ENCODE measurements at regions not wholly inside any gene's neighbourhood (a gene's known extent, or its start where the extent isn't known, plus 50 kb on each side); places are given as distances from the start of the nearest gene placed in this dataset.

- ATAC-seq (peak; percentile 84), DNase-seq (ENCODE audit: low spot score) (peak; percentile 86)
- Mint-ChIP-seq H3K4me1 (no peaks in the 10 kb centered on the region; the same call in 1 of the 2 replicates), H3K36me3 (no peaks in the 10 kb centered on the region), H3K27me3 (ENCODE audit: low read depth) (peaks cover 10% of the 10 kb centered on the region), H3K27ac (no peak overlapping the region), H3K4me3 (no peak overlapping the region), H3K9me3 (peaks cover 13% of the 10 kb centered on the region)
- POLR2A ChIA-PET = interaction anchor here (0.9 kb wide), 1 partner anchor 13 kb away, joined by 6 read pairs; no protein-coding TSS in a partner anchor
- CTCF ChIA-PET = interaction anchor here (0.7 to 2.4 kb wide), 6 partner anchors 10 to 583 kb away, joined by 3 to 8 read pairs (median 4); no protein-coding TSS in a partner anchor
- peak; percentile 48; the same call in 1 of the 2 replicates for TF ChIP-seq ETV6 (CRISPR knock-in tag; IDR thresholded peaks at IDR 0.05)
- TF ChIP-seq MYBL2 (CRISPR knock-in tag; IDR thresholded peaks at IDR 0.05) = peak; percentile 66; the same call in 1 of the 2 replicates
- no peak for TF ChIP-seq ERG (CRISPR knock-in tag; IDR thresholded peaks at IDR 0.05)
- peak; percentile 75; the same call in 1 of the 2 replicates for TF ChIP-seq TCF7 (CRISPR knock-in tag; IDR thresholded peaks at IDR 0.05; ENCODE audit: low read depth)
- peak; percentile 92 for TF ChIP-seq FOXP4 (CRISPR knock-in tag; IDR thresholded peaks at IDR 0.05)
- TF ChIP-seq OVOL2 (CRISPR knock-in tag; IDR thresholded peaks at IDR 0.05; ENCODE audit: borderline replicate concordance) = no peak
- TF ChIP-seq GABPB1 (CRISPR knock-in tag; IDR thresholded peaks at IDR 0.05) = peak; percentile 75
- TF ChIP-seq, protein P1, sequence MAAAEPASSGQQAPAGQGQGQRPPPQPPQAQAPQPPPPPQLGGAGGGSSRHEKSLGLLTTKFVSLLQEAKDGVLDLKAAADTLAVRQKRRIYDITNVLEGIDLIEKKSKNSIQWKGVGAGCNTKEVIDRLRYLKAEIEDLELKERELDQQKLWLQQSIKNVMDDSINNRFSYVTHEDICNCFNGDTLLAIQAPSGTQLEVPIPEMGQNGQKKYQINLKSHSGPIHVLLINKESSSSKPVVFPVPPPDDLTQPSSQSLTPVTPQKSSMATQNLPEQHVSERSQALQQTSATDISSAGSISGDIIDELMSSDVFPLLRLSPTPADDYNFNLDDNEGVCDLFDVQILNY (CRISPR knock-in tag; IDR thresholded peaks at IDR 0.05) = no peak
- TF ChIP-seq HMGXB4 (CRISPR knock-in tag; IDR thresholded peaks at IDR 0.05) = no peak
- 0 out of 2 replicates have a peak, but pooled peaks have one; percentile 39 for TF ChIP-seq ZNF317 (CRISPR knock-in tag; IDR thresholded peaks at IDR 0.05; ENCODE audit: borderline replicate concordance, low read depth)
- TF ChIP-seq, protein P2, sequence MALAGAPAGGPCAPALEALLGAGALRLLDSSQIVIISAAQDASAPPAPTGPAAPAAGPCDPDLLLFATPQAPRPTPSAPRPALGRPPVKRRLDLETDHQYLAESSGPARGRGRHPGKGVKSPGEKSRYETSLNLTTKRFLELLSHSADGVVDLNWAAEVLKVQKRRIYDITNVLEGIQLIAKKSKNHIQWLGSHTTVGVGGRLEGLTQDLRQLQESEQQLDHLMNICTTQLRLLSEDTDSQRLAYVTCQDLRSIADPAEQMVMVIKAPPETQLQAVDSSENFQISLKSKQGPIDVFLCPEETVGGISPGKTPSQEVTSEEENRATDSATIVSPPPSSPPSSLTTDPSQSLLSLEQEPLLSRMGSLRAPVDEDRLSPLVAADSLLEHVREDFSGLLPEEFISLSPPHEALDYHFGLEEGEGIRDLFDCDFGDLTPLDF (CRISPR knock-in tag; IDR thresholded peaks at IDR 0.05) = 0 out of 2 replicates have a peak, but pooled peaks have one; percentile 66
- TF ChIP-seq, protein P3, sequence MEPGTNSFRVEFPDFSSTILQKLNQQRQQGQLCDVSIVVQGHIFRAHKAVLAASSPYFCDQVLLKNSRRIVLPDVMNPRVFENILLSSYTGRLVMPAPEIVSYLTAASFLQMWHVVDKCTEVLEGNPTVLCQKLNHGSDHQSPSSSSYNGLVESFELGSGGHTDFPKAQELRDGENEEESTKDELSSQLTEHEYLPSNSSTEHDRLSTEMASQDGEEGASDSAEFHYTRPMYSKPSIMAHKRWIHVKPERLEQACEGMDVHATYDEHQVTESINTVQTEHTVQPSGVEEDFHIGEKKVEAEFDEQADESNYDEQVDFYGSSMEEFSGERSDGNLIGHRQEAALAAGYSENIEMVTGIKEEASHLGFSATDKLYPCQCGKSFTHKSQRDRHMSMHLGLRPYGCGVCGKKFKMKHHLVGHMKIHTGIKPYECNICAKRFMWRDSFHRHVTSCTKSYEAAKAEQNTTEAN (CRISPR knock-in tag; IDR thresholded peaks at IDR 0.05) = peak; percentile 77; the same call in 1 of the 2 replicates
- TF ChIP-seq, protein P4, sequence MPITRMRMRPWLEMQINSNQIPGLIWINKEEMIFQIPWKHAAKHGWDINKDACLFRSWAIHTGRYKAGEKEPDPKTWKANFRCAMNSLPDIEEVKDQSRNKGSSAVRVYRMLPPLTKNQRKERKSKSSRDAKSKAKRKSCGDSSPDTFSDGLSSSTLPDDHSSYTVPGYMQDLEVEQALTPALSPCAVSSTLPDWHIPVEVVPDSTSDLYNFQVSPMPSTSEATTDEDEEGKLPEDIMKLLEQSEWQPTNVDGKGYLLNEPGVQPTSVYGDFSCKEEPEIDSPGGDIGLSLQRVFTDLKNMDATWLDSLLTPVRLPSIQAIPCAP (CRISPR knock-in tag; IDR thresholded peaks at IDR 0.05) = 0 out of 2 replicates have a peak, but pooled peaks have one; percentile 52
- TF ChIP-seq, protein P5, sequence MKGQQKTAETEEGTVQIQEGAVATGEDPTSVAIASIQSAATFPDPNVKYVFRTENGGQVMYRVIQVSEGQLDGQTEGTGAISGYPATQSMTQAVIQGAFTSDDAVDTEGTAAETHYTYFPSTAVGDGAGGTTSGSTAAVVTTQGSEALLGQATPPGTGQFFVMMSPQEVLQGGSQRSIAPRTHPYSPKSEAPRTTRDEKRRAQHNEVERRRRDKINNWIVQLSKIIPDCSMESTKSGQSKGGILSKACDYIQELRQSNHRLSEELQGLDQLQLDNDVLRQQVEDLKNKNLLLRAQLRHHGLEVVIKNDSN (CRISPR knock-in tag; IDR thresholded peaks at IDR 0.05) = peak; percentile 72; the same call in 1 of the 2 replicates
- TF ChIP-seq PREB (CRISPR knock-in tag; IDR thresholded peaks at IDR 0.05; ENCODE audit: borderline replicate concordance) = 0 out of 2 replicates have a peak, but pooled peaks have one; percentile 73
- TF ChIP-seq CREB1 (CRISPR knock-in tag; IDR thresholded peaks at IDR 0.05) = no peak
- TF ChIP-seq FOXJ3 (CRISPR knock-in tag; IDR thresholded peaks at IDR 0.05; ENCODE audit: borderline replicate concordance) = no peak
- peak; percentile 86 for TF ChIP-seq FOXP1 (CRISPR knock-in tag; IDR thresholded peaks at IDR 0.05; ENCODE audit: borderline replicate concordance)
- peak; percentile 91 for TF ChIP-seq TP53 (CRISPR knock-in tag; IDR thresholded peaks at IDR 0.05)
- peak; percentile 75; the same call in 1 of the 2 replicates for TF ChIP-seq ZBTB21 (CRISPR knock-in tag; IDR thresholded peaks at IDR 0.05; ENCODE audit: borderline replicate concordance)
- TF ChIP-seq ZNF232 (CRISPR knock-in tag; IDR thresholded peaks at IDR 0.05) = 0 out of 2 replicates have a peak, but pooled peaks have one; percentile 43
Observed at GRCh38 chr20:63082308-63082938, 75.7 kb upstream of the BHLHE23 start.

Data from WTC11 (cell line).